ENCODE measurements at regions not wholly inside any gene's neighbourhood (a gene's known extent, or its start where the extent isn't known, plus 50 kb on each side); places are given as distances from the start of the nearest gene placed in this dataset.

GRCh38 chr3:73225146-73225855 is 163.8 kb downstream of the EBLN2 start:
- TF ChIP-seq SUZ12 (IDR thresholded peaks at IDR 0.05; ENCODE audit: extremely low read depth, insufficient read depth, insufficient read length) (no peak), YY1 (IDR thresholded peaks at IDR 0.05; ENCODE audit: insufficient read depth, insufficient read length) (no peak)
